HG03039 (cell line): ENCODE measurements at regions not wholly inside any gene's neighbourhood (a gene's known extent, or its start where the extent isn't known, plus 50 kb on each side); places are given as distances from the start of the nearest gene placed in this dataset.

ENCODE experiments used
- ATAC-seq: cut with Tn5 transposase; IDR thresholded peaks from one replicate; pipeline ENCODE4 v1.9.1; 2021; ENCODE audit warnings: mild to moderate bottlenecking, moderate library complexity; ENCODE audit not compliant: unreplicated experiment

GRCh38 chr18:45464619-45465018 is 150.7 kb upstream of the SLC14A2 start:
- ATAC-seq: no peak

- ATAC-seq: no peak
Measured at GRCh38 chr18:45467293-45467692, 148.0 kb upstream of the SLC14A2 start.

GRCh38 chr18:45467945-45468344 is 147.3 kb upstream of the SLC14A2 start:
- no peak for ATAC-seq

- no peak for ATAC-seq
Measured at GRCh38 chr18:45478889-45479288, 136.4 kb upstream of the SLC14A2 start.

GRCh38 chr18:45480219-45481015 is 134.9 kb upstream of the SLC14A2 start:
- no peak for ATAC-seq

- no peak for ATAC-seq
Measured at GRCh38 chr18:45481821-45482220, 133.5 kb upstream of the SLC14A2 start.

GRCh38 chr18:45482286-45482685 is 133.0 kb upstream of the SLC14A2 start:
- ATAC-seq: no peak

- no peak for ATAC-seq
Measured at GRCh38 chr18:45487581-45487980, 127.7 kb upstream of the SLC14A2 start.

GRCh38 chr18:45488645-45489044 is 126.6 kb upstream of the SLC14A2 start:
- no peak for ATAC-seq

GRCh38 chr18:45493830-45494229 is 121.4 kb upstream of the SLC14A2 start:
- no peak for ATAC-seq

GRCh38 chr18:45494811-45495210 is 120.5 kb upstream of the SLC14A2 start:
- no peak for ATAC-seq

GRCh38 chr18:45496741-45497140 is 118.5 kb upstream of the SLC14A2 start:
- no peak for ATAC-seq

GRCh38 chr18:45497595-45498286 is 117.5 kb upstream of the SLC14A2 start:
- no peak for ATAC-seq

- no peak for ATAC-seq
Measured at GRCh38 chr18:45498287-45498658, 117.0 kb upstream of the SLC14A2 start.

GRCh38 chr18:45503990-45504389 is 111.3 kb upstream of the SLC14A2 start:
- ATAC-seq: no peak

GRCh38 chr18:45505497-45506206 is 109.6 kb upstream of the SLC14A2 start:
- no peak for ATAC-seq

GRCh38 chr18:45506951-45507350 is 108.3 kb upstream of the SLC14A2 start:
- ATAC-seq: no peak

GRCh38 chr18:45509535-45509934 is 105.7 kb upstream of the SLC14A2 start:
- no peak for ATAC-seq

GRCh38 chr18:45510656-45511055 is 104.6 kb upstream of the SLC14A2 start:
- no peak for ATAC-seq

GRCh38 chr18:45512363-45512953 is 102.8 kb upstream of the SLC14A2 start:
- ATAC-seq: no peak

GRCh38 chr18:45517181-45517741 is 98.0 kb upstream of the SLC14A2 start:
- ATAC-seq: no peak
